ENCODE measurements at regions not wholly inside any gene's neighbourhood (a gene's known extent, or its start where the extent isn't known, plus 50 kb on each side); places are given as distances from the start of the nearest gene placed in this dataset.

DNA sequence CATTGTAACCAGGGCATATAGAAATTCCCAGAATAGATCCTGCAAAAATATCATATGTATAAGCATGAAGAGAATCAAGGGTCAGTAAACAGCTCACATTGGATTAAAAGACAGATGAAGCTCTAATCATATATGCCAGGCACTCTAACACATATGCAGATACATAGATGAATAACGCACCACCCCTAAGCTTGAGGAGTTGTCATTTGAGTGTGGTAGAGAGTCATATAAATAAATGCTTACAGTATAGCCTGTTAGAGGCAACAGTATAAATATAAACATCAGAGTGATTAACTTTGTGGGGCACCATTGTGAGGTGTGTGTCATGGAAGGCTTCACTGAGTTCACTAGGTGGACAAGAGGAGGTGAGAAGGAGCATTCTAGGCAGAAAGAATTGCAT is 346.7 kb upstream of the PRICKLE1 start:
- no CpG with 5 or more reads among the region's 1 CpG for WGBS (ENCODE audit: extremely low coverage, insufficient read length, low lambda C conversion rate)
- no peak overlapping the region for H2BK15ac ChIP-seq (ENCODE audit: low read depth, low read length)
- TF ChIP-seq, protein P1, sequence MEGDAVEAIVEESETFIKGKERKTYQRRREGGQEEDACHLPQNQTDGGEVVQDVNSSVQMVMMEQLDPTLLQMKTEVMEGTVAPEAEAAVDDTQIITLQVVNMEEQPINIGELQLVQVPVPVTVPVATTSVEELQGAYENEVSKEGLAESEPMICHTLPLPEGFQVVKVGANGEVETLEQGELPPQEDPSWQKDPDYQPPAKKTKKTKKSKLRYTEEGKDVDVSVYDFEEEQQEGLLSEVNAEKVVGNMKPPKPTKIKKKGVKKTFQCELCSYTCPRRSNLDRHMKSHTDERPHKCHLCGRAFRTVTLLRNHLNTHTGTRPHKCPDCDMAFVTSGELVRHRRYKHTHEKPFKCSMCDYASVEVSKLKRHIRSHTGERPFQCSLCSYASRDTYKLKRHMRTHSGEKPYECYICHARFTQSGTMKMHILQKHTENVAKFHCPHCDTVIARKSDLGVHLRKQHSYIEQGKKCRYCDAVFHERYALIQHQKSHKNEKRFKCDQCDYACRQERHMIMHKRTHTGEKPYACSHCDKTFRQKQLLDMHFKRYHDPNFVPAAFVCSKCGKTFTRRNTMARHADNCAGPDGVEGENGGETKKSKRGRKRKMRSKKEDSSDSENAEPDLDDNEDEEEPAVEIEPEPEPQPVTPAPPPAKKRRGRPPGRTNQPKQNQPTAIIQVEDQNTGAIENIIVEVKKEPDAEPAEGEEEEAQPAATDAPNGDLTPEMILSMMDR (conservative IDR thresholded peaks at IDR 0.05): no peak
- H3K23me2 ChIP-seq (ENCODE audit: insufficient read length, low read depth, low read length, poor library complexity, severe bottlenecking): no peaks in the 10 kb centered on the region
- DNase-seq: no peak
- H3K14ac ChIP-seq (ENCODE audit: insufficient read depth, low read length): no peak overlapping the region
- H2AK5ac ChIP-seq (ENCODE audit: insufficient read length, low read length): no peak overlapping the region
- no peaks in the 10 kb centered on the region for H4K20me1 ChIP-seq (ENCODE audit: control insufficient read depth, insufficient read depth, insufficient read length)
- no peaks in the 10 kb centered on the region for H3K9me3 ChIP-seq (ENCODE audit: control insufficient read depth, low read depth, low read length)
- H3K27ac Mint-ChIP-seq: no peak overlapping the region
- H3K27ac ChIP-seq (ENCODE audit: insufficient read length, low read depth, low read length): no peak overlapping the region
- H3K4me1 Mint-ChIP-seq: 0 out of 4 replicates have a peak, but pooled peaks cover 0 to 4% of the 10 kb centered on the region in 2 experiments
- no peak overlapping the region for H4K5ac ChIP-seq (ENCODE audit: insufficient read length, low read depth, low read length)
- H3T11ph ChIP-seq (ENCODE audit: low read length): no peak overlapping the region
- peaks cover 0 to 18% (median 4%) of the 10 kb centered on the region in 3 experiments; a peak in 4 of 7 replicates for H3K36me3 Mint-ChIP-seq (ENCODE audit: insufficient read depth in 1 of 3, low read depth in 3 of 3)
- no peak overlapping the region for H3K4me2 ChIP-seq (ENCODE audit: insufficient read depth, insufficient read length, low read length)
- H3K4ac ChIP-seq (ENCODE audit: low read depth, low read length): no peak overlapping the region
- H2BK20ac ChIP-seq (ENCODE audit: low read depth, low read length, poor library complexity, severe bottlenecking): no peak overlapping the region
- H2BK5ac ChIP-seq (ENCODE audit: insufficient read length, low read length): no peak overlapping the region
- no peak overlapping the region for H2AFZ ChIP-seq (ENCODE audit: low read length)
- H3K4me1 ChIP-seq (ENCODE audit: insufficient read depth, low read length): no peaks in the 10 kb centered on the region
- no peak overlapping the region for H4K91ac ChIP-seq (ENCODE audit: insufficient read length, low read depth, low read length)
- H3K79me1 ChIP-seq (ENCODE audit: insufficient read depth, low read depth, low read length, poor library complexity, severe bottlenecking): no peaks in the 10 kb centered on the region
- no peak overlapping the region for H3K18ac ChIP-seq (ENCODE audit: insufficient read length, low read depth, low read length)
- H3K4me3 Mint-ChIP-seq: no peak overlapping the region
- peaks cover 12 to 17% of the 10 kb centered on the region in 2 experiments for H3K9me3 Mint-ChIP-seq
- H3K9ac ChIP-seq (ENCODE audit: extremely low read depth, insufficient read length, low read length): no peak overlapping the region
- H3K56ac ChIP-seq (ENCODE audit: insufficient read length, low read depth, low read length): no peak overlapping the region
- no peak overlapping the region for H4K8ac ChIP-seq (replicated peaks; ENCODE audit: insufficient read length, low read depth, low read length)
- no peak overlapping the region for H2BK12ac ChIP-seq (ENCODE audit: insufficient read length, low read depth, low read length)
- H3K27me3 Mint-ChIP-seq (ENCODE audit: low read depth): no peaks in the 10 kb centered on the region
- no peaks in the 10 kb centered on the region for H3K27me3 ChIP-seq (ENCODE audit: insufficient read depth, low read length)
- no peaks in the 10 kb centered on the region for H3K79me2 ChIP-seq (ENCODE audit: insufficient read depth, low read length)
- no peak overlapping the region for H2BK120ac ChIP-seq (ENCODE audit: low read depth, low read length, poor library complexity, severe bottlenecking)
- H3K23ac ChIP-seq (ENCODE audit: insufficient read length, low read depth, low read length): no peak overlapping the region
